Breast epithelium (tissue), 3 donors: ENCODE measurements at regions not wholly inside any gene's neighbourhood (a gene's known extent, or its start where the extent isn't known, plus 50 kb on each side); places are given as distances from the start of the nearest gene placed in this dataset.

Experiments
- POLR2A ChIP-seq: fragments of 450-650 bp; IDR thresholded peaks from one replicate; pipeline ENCODE4 v1.6.1; 2016; ENCODE audit warnings: antibody characterized with exemption, mild to moderate bottlenecking, moderate library complexity
- POLR2AphosphoS5 ChIP-seq, 3 donors: sonication (generic); formaldehyde crosslinking; IDR thresholded peaks; one replicate each; pipeline ENCODE4 v1.6.1; 2017; ENCODE audit warnings: antibody characterized with exemption in 3 of 3
- TF ChIP-seq, protein P1 (sequence below), 3 donors: fragments of 450-650 bp; IDR thresholded peaks; one replicate each; pipeline ENCODE4 v1.5.1; 2016 to 2017; ENCODE audit warnings: antibody characterized with exemption in 3 of 3, mild to moderate bottlenecking in 3 of 3, moderate library complexity in 3 of 3

DNA sequence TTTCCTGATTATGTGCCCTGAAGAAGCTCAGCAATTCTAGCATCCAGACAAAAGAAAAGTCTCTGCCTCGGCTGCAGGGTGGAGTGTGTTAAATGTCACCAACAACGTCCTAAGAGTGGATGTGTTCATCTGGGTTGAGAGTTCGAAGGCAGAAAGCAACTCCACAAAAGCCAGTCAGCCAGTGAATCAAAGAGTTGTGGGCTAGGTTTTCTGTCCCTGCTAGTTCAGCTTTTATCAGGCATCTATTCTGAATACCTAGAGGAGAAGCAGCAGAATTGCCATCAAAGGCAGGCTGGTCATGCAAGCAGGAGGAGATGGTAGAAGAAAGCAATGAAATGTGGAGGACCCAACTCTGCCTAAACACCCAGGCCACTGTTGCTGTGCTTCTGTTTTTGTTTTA, 205.2 kb downstream of the KLF6 start:
- TF ChIP-seq, protein P1, sequence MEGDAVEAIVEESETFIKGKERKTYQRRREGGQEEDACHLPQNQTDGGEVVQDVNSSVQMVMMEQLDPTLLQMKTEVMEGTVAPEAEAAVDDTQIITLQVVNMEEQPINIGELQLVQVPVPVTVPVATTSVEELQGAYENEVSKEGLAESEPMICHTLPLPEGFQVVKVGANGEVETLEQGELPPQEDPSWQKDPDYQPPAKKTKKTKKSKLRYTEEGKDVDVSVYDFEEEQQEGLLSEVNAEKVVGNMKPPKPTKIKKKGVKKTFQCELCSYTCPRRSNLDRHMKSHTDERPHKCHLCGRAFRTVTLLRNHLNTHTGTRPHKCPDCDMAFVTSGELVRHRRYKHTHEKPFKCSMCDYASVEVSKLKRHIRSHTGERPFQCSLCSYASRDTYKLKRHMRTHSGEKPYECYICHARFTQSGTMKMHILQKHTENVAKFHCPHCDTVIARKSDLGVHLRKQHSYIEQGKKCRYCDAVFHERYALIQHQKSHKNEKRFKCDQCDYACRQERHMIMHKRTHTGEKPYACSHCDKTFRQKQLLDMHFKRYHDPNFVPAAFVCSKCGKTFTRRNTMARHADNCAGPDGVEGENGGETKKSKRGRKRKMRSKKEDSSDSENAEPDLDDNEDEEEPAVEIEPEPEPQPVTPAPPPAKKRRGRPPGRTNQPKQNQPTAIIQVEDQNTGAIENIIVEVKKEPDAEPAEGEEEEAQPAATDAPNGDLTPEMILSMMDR (IDR thresholded peaks at IDR 0.05), result no peak
- no peak for TF ChIP-seq POLR2A
- TF ChIP-seq POLR2AphosphoS5 (IDR thresholded peaks at IDR 0.05), result no peak
